Epithelial cell of prostate (primary cell): ENCODE measurements at regions not wholly inside any gene's neighbourhood (a gene's known extent, or its start where the extent isn't known, plus 50 kb on each side); places are given as distances from the start of the nearest gene placed in this dataset.
A peak's percentile ranks its signal among the peaks of the same experiment; 100 is the strongest.
"Not testable (repeated sequence)": the region's sequence is repeated elsewhere in the genome, so short reads cannot be mapped to it uniquely, and the experiment has no call there.

ENCODE experiments used
- DNase-seq: peaks from one replicate; pipeline ENCODE4 v3.0.0-alpha.2; 2011; ENCODE audit warnings: low read depth, low spot score
- H3K27ac ChIP-seq: fragments of 450-650 bp; 2 replicates; pipeline ENCODE4 v1.5.1; 2017; ENCODE audit warnings: mild to moderate bottlenecking

- H3K27ac ChIP-seq = no peak overlapping the region
- no peak for DNase-seq
These were observed 225.7 kb upstream of the KCNK2 start for GRCh38 chr1:214856843-214857242.

GRCh38 chr1:214857716-214858115, 224.8 kb upstream of the KCNK2 start:
- no peak overlapping the region for H3K27ac ChIP-seq
- no peak for DNase-seq

GRCh38 chr1:214859647-214860046, 222.9 kb upstream of the KCNK2 start:
- no peak for DNase-seq

GRCh38 chr1:214861615-214862014, 220.9 kb upstream of the KCNK2 start:
- H3K27ac ChIP-seq = no peak overlapping the region
- no peak for DNase-seq

More at GRCh38 chr1:214859647-214860046, 222.9 kb upstream of the KCNK2 start:
- no peak overlapping the region for H3K27ac ChIP-seq

- no peak for DNase-seq
These were observed 220.1 kb upstream of the KCNK2 start for GRCh38 chr1:214862421-214862820.

GRCh38 chr1:214864896-214865688, 217.4 kb upstream of the KCNK2 start:
- DNase-seq = no peak
- H3K27ac ChIP-seq = peak overlapping the region; percentile 52

More at GRCh38 chr1:214862421-214862820, 220.1 kb upstream of the KCNK2 start:
- no peak overlapping the region for H3K27ac ChIP-seq

- not testable (repeated sequence) for H3K27ac ChIP-seq
These were observed 212.1 kb upstream of the KCNK2 start for GRCh38 chr1:214870426-214870825.

GRCh38 chr1:214880956-214881355, 201.6 kb upstream of the KCNK2 start:
- no peak for DNase-seq
- no peak overlapping the region for H3K27ac ChIP-seq

More at GRCh38 chr1:214870426-214870825, 212.1 kb upstream of the KCNK2 start:
- DNase-seq = not testable (repeated sequence)

- no peak overlapping the region for H3K27ac ChIP-seq
- no peak for DNase-seq
These were observed 199.9 kb upstream of the KCNK2 start for GRCh38 chr1:214882616-214883015.

GRCh38 chr1:214895011-214895600, 187.4 kb upstream of the KCNK2 start:
- no peak overlapping the region for H3K27ac ChIP-seq
- no peak for DNase-seq

GRCh38 chr1:214896921-214897320, 185.6 kb upstream of the KCNK2 start:
- H3K27ac ChIP-seq = no peak overlapping the region
- no peak for DNase-seq

- DNase-seq = no peak
- no peak overlapping the region for H3K27ac ChIP-seq
These were observed 185.0 kb upstream of the KCNK2 start for GRCh38 chr1:214897581-214897980.

- no peak for DNase-seq
- no peak overlapping the region for H3K27ac ChIP-seq
These were observed 184.4 kb upstream of the KCNK2 start for GRCh38 chr1:214898161-214898560.

GRCh38 chr1:214898718-214899117, 183.8 kb upstream of the KCNK2 start:
- DNase-seq = no peak
- no peak overlapping the region for H3K27ac ChIP-seq

- no peak overlapping the region for H3K27ac ChIP-seq
- no peak for DNase-seq
These were observed 182.6 kb upstream of the KCNK2 start for GRCh38 chr1:214899908-214900460.

GRCh38 chr1:214900590-214900989, 181.9 kb upstream of the KCNK2 start:
- H3K27ac ChIP-seq = peak overlapping the region; percentile 89
- no peak for DNase-seq

GRCh38 chr1:214901718-214902117, 180.8 kb upstream of the KCNK2 start:
- peak; percentile 10 for DNase-seq
- peak overlapping the region; percentile 89 for H3K27ac ChIP-seq

- DNase-seq = peak; percentile 18
These were observed 179.8 kb upstream of the KCNK2 start for GRCh38 chr1:214902636-214903320.

GRCh38 chr1:214912127-214912526, 170.4 kb upstream of the KCNK2 start:
- no peak overlapping the region for H3K27ac ChIP-seq
- DNase-seq = no peak

More at GRCh38 chr1:214902636-214903320, 179.8 kb upstream of the KCNK2 start:
- peak overlapping the region; percentile 89 for H3K27ac ChIP-seq

GRCh38 chr1:214913966-214914365, 168.6 kb upstream of the KCNK2 start:
- H3K27ac ChIP-seq = no peak overlapping the region
- no peak for DNase-seq
